ENCODE measurements at regions not wholly inside any gene's neighbourhood (a gene's known extent, or its start where the extent isn't known, plus 50 kb on each side); places are given as distances from the start of the nearest gene placed in this dataset.
A peak's percentile ranks its signal among the peaks of the same experiment; 100 is the strongest.

DNA sequence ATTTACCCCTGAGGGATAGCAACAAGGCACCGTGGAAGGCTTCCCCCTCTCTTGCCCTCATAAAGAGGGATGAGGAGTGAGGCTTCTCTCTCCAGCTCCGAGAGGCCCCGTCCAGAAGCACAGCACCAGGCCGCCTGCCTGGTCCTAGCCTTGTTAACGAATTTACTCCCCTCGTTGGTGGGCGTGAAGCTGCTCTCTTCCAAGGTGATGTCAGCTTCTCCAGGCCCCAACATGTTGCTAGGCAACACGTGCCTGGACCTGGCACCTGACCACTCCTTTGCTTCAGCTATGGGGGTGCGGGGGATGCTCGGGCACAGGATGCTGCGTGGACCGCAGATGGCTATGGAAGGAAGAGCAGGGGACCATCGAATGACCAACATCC, 135.2 kb upstream of the MGMT start:
- H3K36me3 ChIP-seq (replicated peaks; ENCODE audit: insufficient read depth, low read depth), result no peaks in the 10 kb centered on the region
- no peaks in the 10 kb centered on the region for H3K79me2 ChIP-seq
- no peaks in the 10 kb centered on the region for H4K20me1 ChIP-seq (ENCODE audit: insufficient read depth, poor library complexity, severe bottlenecking)
- H2AFZ ChIP-seq, result no peak overlapping the region
- no peaks in the 10 kb centered on the region for H3K9me2 ChIP-seq (replicated peaks; ENCODE audit: insufficient read depth)
- TF ChIP-seq EZH2phosphoT487 (IDR thresholded peaks at IDR 0.05; ENCODE audit: low read depth, severe bottlenecking, unreplicated experiment), result no peak
- no peaks in the 10 kb centered on the region for H3K27me3 ChIP-seq
- no peak overlapping the region for H3K4me3 ChIP-seq
- no peak for DNase-seq (ENCODE audit: low spot score)
- H3K27ac ChIP-seq, result no peak overlapping the region
- no peak overlapping the region for H3K4me2 ChIP-seq
- no peaks in the 10 kb centered on the region for H3K4me1 ChIP-seq (ENCODE audit: insufficient read depth)
- 88% methylated on average over 13 of the region's 13 CpGs for WGBS (ENCODE audit: low lambda C conversion rate, missing lambda C conversion rate)
- H3K9me3 ChIP-seq (ENCODE audit: low read depth), result no peaks in the 10 kb centered on the region

DNA sequence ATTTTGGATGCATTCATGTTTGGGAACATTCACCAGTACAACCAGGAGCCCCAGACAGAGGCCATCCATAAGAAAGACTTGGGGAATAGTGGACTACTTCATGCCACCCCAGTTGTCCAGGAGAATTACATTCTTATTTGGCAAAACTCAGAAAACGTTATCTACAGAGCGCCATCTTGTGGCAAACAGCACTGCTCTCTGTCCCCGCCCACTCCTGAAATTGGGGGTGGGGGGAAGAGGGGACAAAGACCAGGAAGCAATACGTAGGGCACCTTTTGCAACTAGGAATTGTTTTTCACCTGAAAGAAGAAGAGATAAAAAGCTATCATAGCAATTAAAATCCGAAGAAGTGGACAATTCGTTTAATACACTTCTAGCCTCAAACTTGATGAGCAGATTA, 134.6 kb upstream of the MGMT start:
- peak; percentile 15 for DNase-seq (ENCODE audit: low spot score)
- TF ChIP-seq, protein P1, sequence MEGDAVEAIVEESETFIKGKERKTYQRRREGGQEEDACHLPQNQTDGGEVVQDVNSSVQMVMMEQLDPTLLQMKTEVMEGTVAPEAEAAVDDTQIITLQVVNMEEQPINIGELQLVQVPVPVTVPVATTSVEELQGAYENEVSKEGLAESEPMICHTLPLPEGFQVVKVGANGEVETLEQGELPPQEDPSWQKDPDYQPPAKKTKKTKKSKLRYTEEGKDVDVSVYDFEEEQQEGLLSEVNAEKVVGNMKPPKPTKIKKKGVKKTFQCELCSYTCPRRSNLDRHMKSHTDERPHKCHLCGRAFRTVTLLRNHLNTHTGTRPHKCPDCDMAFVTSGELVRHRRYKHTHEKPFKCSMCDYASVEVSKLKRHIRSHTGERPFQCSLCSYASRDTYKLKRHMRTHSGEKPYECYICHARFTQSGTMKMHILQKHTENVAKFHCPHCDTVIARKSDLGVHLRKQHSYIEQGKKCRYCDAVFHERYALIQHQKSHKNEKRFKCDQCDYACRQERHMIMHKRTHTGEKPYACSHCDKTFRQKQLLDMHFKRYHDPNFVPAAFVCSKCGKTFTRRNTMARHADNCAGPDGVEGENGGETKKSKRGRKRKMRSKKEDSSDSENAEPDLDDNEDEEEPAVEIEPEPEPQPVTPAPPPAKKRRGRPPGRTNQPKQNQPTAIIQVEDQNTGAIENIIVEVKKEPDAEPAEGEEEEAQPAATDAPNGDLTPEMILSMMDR (IDR thresholded peaks at IDR 0.05; ENCODE audit: poor library complexity), result peak; percentile 45
- no peak for TF ChIP-seq EZH2phosphoT487 (IDR thresholded peaks at IDR 0.05; ENCODE audit: low read depth, severe bottlenecking, unreplicated experiment)
- no peaks in the 10 kb centered on the region for H3K9me2 ChIP-seq (replicated peaks; ENCODE audit: insufficient read depth)
- H3K4me1 ChIP-seq (ENCODE audit: insufficient read depth), result no peaks in the 10 kb centered on the region
- no peak overlapping the region for H2AFZ ChIP-seq
- H3K4me2 ChIP-seq, result no peak overlapping the region
- H3K4me3 ChIP-seq, result no peak overlapping the region
- H3K27me3 ChIP-seq, result no peaks in the 10 kb centered on the region
- H3K9me3 ChIP-seq (ENCODE audit: low read depth), result no peaks in the 10 kb centered on the region
- H4K20me1 ChIP-seq (ENCODE audit: insufficient read depth, poor library complexity, severe bottlenecking), result no peaks in the 10 kb centered on the region
- H3K36me3 ChIP-seq (replicated peaks; ENCODE audit: insufficient read depth, low read depth), result no peaks in the 10 kb centered on the region
- H3K27ac ChIP-seq, result no peak overlapping the region
- H3K79me2 ChIP-seq, result no peaks in the 10 kb centered on the region
- 29% methylated on average over 6 of the region's 6 CpGs for WGBS (ENCODE audit: low lambda C conversion rate, missing lambda C conversion rate)

DNA sequence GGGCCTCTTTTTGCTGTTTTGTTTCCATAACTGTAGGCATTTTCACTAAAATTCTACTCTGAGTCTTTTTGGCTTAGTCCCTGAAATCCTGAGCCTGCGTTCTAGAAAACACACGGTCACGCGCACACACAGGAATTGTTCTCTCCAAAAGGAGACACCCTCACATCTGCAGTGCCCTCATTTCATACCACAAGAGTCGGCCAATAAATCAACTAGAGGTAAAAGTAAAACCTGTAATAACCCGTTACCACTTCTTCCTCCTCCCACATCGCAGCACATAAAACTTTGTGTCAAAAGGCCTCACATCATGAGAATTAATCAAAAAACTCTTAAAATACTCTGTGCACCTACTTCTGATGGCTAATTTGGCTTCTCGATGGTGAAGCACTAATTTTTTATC, 133.3 kb upstream of the MGMT start:
- TF ChIP-seq EZH2 (IDR thresholded peaks at IDR 0.05; ENCODE audit: borderline replicate concordance) (no peak), EZH2phosphoT487 (IDR thresholded peaks at IDR 0.05; ENCODE audit: low read depth, severe bottlenecking, unreplicated experiment) (no peak)
- TF ChIP-seq, protein P1 (IDR thresholded peaks at IDR 0.05; ENCODE audit: poor library complexity), result no peak

DNA sequence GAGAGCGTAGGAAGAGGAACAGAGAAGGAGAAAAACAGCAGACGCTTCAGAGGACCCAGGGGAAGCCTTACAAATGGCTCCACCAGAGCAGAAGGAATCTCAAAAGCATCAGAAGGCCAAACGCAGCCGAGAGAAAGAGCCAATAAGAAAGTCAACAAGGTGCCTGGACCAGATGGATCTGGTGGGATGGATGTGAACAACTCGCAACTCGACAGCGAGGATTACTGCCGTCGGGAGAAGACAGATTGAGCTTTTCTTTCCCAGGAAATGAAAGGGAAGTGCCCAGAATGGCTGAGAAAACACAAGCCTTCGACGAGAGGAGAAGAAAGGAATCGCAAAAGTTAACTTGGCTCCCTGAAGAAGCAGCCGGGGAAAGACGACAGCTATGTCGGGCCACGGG, 132.8 kb upstream of the MGMT start:
- WGBS (ENCODE audit: low lambda C conversion rate, missing lambda C conversion rate), result 72% methylated on average over 16 of the region's 16 CpGs
- H3K27me3 ChIP-seq, result no peaks in the 10 kb centered on the region

More for the DNA sequence above, 133.3 kb upstream of the MGMT start:
- Histone ChIP-seq H3K79me2 (no peaks in the 10 kb centered on the region), H3K27ac (no peak overlapping the region), H3K4me2 (no peak overlapping the region), H2AFZ (no peak overlapping the region), H4K20me1 (ENCODE audit: insufficient read depth, poor library complexity, severe bottlenecking) (no peaks in the 10 kb centered on the region), H3K4me3 (no peak overlapping the region), H3K36me3 (replicated peaks; ENCODE audit: insufficient read depth, low read depth) (no peaks in the 10 kb centered on the region), H3K4me1 (ENCODE audit: insufficient read depth) (no peaks in the 10 kb centered on the region), H3K9me3 (ENCODE audit: low read depth) (no peaks in the 10 kb centered on the region), H3K9me2 (replicated peaks; ENCODE audit: insufficient read depth) (no peaks in the 10 kb centered on the region), H3K27me3 (no peaks in the 10 kb centered on the region)
- no peak for DNase-seq (ENCODE audit: low spot score)
- WGBS (ENCODE audit: low lambda C conversion rate, missing lambda C conversion rate), result 95% methylated on average over 8 of the region's 8 CpGs

More for the DNA sequence above, 132.8 kb upstream of the MGMT start:
- no peak overlapping the region for H3K4me2 ChIP-seq
- no peak for DNase-seq (ENCODE audit: low spot score)
- no peaks in the 10 kb centered on the region for H3K4me1 ChIP-seq (ENCODE audit: insufficient read depth)
- no peaks in the 10 kb centered on the region for H3K79me2 ChIP-seq
- no peaks in the 10 kb centered on the region for H4K20me1 ChIP-seq (ENCODE audit: insufficient read depth, poor library complexity, severe bottlenecking)
- H3K9me3 ChIP-seq (ENCODE audit: low read depth), result no peaks in the 10 kb centered on the region
- H3K9me2 ChIP-seq (replicated peaks; ENCODE audit: insufficient read depth), result no peaks in the 10 kb centered on the region
- no peak overlapping the region for H3K27ac ChIP-seq
- H2AFZ ChIP-seq, result no peak overlapping the region
- H3K4me3 ChIP-seq, result no peak overlapping the region
- no peaks in the 10 kb centered on the region for H3K36me3 ChIP-seq (replicated peaks; ENCODE audit: insufficient read depth, low read depth)
- TF ChIP-seq, protein P1 (IDR thresholded peaks at IDR 0.05; ENCODE audit: poor library complexity), result no peak
- TF ChIP-seq EZH2phosphoT487 (IDR thresholded peaks at IDR 0.05; ENCODE audit: low read depth, severe bottlenecking, unreplicated experiment) (no peak), EZH2 (IDR thresholded peaks at IDR 0.05; ENCODE audit: borderline replicate concordance) (no peak)
